Lower leg skin (tissue), 4 donors: ENCODE measurements at regions not wholly inside any gene's neighbourhood (a gene's known extent, or its start where the extent isn't known, plus 50 kb on each side); places are given as distances from the start of the nearest gene placed in this dataset.
A peak's percentile ranks its signal among the peaks of the same experiment; 100 is the strongest.

Experiments used
- DNase-seq, 2 donors: peaks; one replicate each; pipeline ENCODE4 v3.0.0-alpha.2; 2019; ENCODE audit warnings: low spot score in 2 of 2
- H3K4me3 ChIP-seq: fragments of 200-600 bp; sonication (generic); 2 replicates; pipeline ENCODE4 v1.5.1; 2017; ENCODE audit warnings: mild to moderate bottlenecking, low read depth; ENCODE audit not compliant: poor library complexity, severe bottlenecking
- POLR2A ChIP-seq, 2 donors: fragments of 450-650 bp; IDR thresholded peaks; one replicate each; pipeline ENCODE4 v1.6.1; 2016 to 2017; ENCODE audit warnings: antibody characterized with exemption in 2 of 2, mild to moderate bottlenecking in 1 of 2, moderate library complexity in 1 of 2
- WGBS, 2 donors: methylation state at CpG; one replicate each; pipeline ENCODE4 v1.1.5; 2018; 5-methylcytosine and 5-hydroxymethylcytosine counted together
- intact Hi-C: fragments of 100-400 bp; cut with DNase I; formaldehyde crosslinking; loops from one replicate; pipeline ENCODE4 v1.15.0; 2023; ENCODE audit warnings: low total_unique reads
- TF ChIP-seq, protein P1 (sequence below), 3 donors: fragments of 450-650 bp; IDR thresholded peaks; one replicate each; pipeline ENCODE4 v1.5.1; 2016; ENCODE audit warnings: antibody characterized with exemption in 3 of 3, mild to moderate bottlenecking in 3 of 3, moderate library complexity in 2 of 3

DNA sequence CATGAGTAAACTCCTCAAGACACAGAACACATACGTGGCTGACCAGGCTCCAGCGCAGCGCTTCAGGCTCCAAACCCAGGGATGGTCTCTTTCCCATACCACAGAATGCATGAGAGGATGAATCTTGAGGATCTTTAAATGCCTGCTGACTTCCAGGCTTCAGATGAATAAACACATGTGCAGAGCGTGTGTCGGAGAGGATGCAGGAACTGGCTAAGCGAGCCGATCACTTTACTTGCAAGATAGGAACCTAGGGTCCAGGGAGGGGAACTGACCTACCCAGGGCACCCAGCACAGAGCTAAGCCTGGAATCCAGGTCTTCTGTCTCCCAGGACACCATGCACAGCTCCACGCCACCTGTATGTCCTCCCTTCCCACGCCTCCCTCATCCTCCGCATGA, 209.8 kb downstream of the BCL11B start:
- no peak overlapping the region for H3K4me3 ChIP-seq
- 83 to 84% methylated on average over 10 of the region's 10 CpGs for WGBS, 2 donors
- no peak for TF ChIP-seq POLR2A (IDR thresholded peaks at IDR 0.05)
- TF ChIP-seq, protein P1, sequence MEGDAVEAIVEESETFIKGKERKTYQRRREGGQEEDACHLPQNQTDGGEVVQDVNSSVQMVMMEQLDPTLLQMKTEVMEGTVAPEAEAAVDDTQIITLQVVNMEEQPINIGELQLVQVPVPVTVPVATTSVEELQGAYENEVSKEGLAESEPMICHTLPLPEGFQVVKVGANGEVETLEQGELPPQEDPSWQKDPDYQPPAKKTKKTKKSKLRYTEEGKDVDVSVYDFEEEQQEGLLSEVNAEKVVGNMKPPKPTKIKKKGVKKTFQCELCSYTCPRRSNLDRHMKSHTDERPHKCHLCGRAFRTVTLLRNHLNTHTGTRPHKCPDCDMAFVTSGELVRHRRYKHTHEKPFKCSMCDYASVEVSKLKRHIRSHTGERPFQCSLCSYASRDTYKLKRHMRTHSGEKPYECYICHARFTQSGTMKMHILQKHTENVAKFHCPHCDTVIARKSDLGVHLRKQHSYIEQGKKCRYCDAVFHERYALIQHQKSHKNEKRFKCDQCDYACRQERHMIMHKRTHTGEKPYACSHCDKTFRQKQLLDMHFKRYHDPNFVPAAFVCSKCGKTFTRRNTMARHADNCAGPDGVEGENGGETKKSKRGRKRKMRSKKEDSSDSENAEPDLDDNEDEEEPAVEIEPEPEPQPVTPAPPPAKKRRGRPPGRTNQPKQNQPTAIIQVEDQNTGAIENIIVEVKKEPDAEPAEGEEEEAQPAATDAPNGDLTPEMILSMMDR (IDR thresholded peaks at IDR 0.05), result no peak
- DNase-seq, result no peak
- intact Hi-C loops, result no loop called here

DNA sequence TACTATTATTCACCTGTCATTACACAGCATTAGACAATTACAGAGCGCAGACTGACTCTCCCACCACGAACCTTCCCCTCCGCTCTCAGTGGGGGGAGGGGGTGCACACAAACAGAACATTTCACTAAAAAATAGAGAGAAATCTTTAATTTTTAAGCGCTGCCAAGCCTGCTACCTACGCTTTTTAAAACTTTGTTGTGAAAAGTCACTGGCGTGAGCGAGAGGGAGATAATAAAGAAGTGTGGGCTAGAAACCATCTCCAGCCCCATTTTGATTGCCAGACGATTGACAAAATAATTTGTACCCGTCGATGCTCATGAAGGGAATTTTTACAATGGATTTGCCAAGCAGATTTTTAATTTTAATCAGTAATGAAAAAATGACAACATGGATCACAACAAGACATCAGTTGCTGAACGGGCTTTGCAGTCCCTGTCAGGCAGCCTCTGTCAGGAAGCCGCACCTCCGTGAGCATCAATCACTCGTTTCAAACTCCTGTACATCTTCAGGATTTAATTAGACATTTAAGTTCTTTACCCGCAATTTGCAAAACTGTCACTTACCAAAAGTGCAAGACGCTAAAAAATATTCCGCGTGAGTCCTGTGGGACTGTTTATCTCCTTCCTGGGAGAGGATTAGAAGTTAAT, 209.1 kb downstream of the BCL11B start:
- 82 to 85% methylated on average over 18 of the region's 18 CpGs for WGBS, 2 donors
- TF ChIP-seq POLR2A (IDR thresholded peaks at IDR 0.05), result no peak
- TF ChIP-seq, protein P1 (IDR thresholded peaks at IDR 0.05), result no peak
- no peak for DNase-seq
- H3K4me3 ChIP-seq, result no peak overlapping the region
- intact Hi-C loops, result no loop called here

GRCh38 chr14:99063620-99064225, 208.3 kb downstream of the BCL11B start:
- WGBS, 2 donors, result 79 to 81% methylated on average over 10 of the region's 10 CpGs
- intact Hi-C loops, result no loop called here
- no peak overlapping the region for H3K4me3 ChIP-seq
- TF ChIP-seq, protein P1 (IDR thresholded peaks at IDR 0.05), result no peak
- TF ChIP-seq POLR2A (IDR thresholded peaks at IDR 0.05), result no peak
- DNase-seq, result peak in 1 of 2 donors; percentile 75

GRCh38 chr14:99064262-99064954, 207.6 kb downstream of the BCL11B start:
- DNase-seq, result peak; percentile 34 to 77

GRCh38 chr14:99065551-99065950, 206.4 kb downstream of the BCL11B start:
- H3K4me3 ChIP-seq, result no peak overlapping the region
- DNase-seq, result no peak
- 85% methylated on average over 3 of the region's 3 CpGs for WGBS, 2 donors
- no peak for TF ChIP-seq POLR2A (IDR thresholded peaks at IDR 0.05)
- TF ChIP-seq, protein P1 (IDR thresholded peaks at IDR 0.05), result no peak
- intact Hi-C loops, result no loop called here

More at GRCh38 chr14:99064262-99064954, 207.6 kb downstream of the BCL11B start:
- 50 to 53% methylated on average over 9 of the region's 9 CpGs for WGBS, 2 donors
- H3K4me3 ChIP-seq, result no peak overlapping the region
- intact Hi-C loops, result no loop called here
- no peak for TF ChIP-seq POLR2A (IDR thresholded peaks at IDR 0.05)
- TF ChIP-seq, protein P1 (IDR thresholded peaks at IDR 0.05), result no peak
